HUES6 (cell line): ENCODE measurements at regions not wholly inside any gene's neighbourhood (a gene's known extent, or its start where the extent isn't known, plus 50 kb on each side); places are given as distances from the start of the nearest gene placed in this dataset.
"Not testable (repeated sequence)": the region's sequence is repeated elsewhere in the genome, so short reads cannot be mapped to it uniquely, and the experiment has no call there.

Experiments used
- H3K27ac ChIP-seq: 2 replicates; pipeline ENCODE4 v1.7.0; 2013; ENCODE audit warnings: low read depth, mild to moderate bottlenecking, low read length, inconsistent platforms
- H3K27me3 ChIP-seq: 2 replicates; pipeline ENCODE4 v1.6.1; 2013; ENCODE audit warnings: low read length; ENCODE audit not compliant: control insufficient read depth, insufficient read depth
- H3K36me3 ChIP-seq: 2 replicates; pipeline ENCODE4 v1.6.1; 2013; ENCODE audit warnings: low read length; ENCODE audit not compliant: control insufficient read depth, insufficient read depth
- H3K4me1 ChIP-seq: 2 replicates; pipeline ENCODE4 v1.6.1; 2013; ENCODE audit warnings: low read length; ENCODE audit not compliant: control insufficient read depth, insufficient read depth
- H3K4me3 ChIP-seq: 2 replicates; pipeline ENCODE4 v1.5.1; 2013; ENCODE audit warnings: low read depth, low read length
- H3K9ac ChIP-seq: one replicate; pipeline ENCODE4 v1.6.1; 2013; ENCODE audit warnings: mild to moderate bottlenecking, low read length
- H3K9me3 ChIP-seq: 2 replicates; pipeline ENCODE4 v1.6.1; 2013; ENCODE audit warnings: low read depth, low read length; ENCODE audit not compliant: control insufficient read depth, insufficient read depth

GRCh38 chr18:47391665-47392064 lies 140.2 kb upstream of the SKOR2 start:
- no peak overlapping the region for H3K4me3 ChIP-seq
- no peaks in the 10 kb centered on the region for H3K9me3 ChIP-seq
- H3K27me3 ChIP-seq, result no peaks in the 10 kb centered on the region
- H3K4me1 ChIP-seq, result no peaks in the 10 kb centered on the region
- H3K27ac ChIP-seq, result no peak overlapping the region
- H3K9ac ChIP-seq, result no peak overlapping the region
- no peaks in the 10 kb centered on the region for H3K36me3 ChIP-seq

- H3K9ac ChIP-seq, result no peak overlapping the region
- H3K9me3 ChIP-seq, result peaks cover 2% of the 10 kb centered on the region; the same call in 1 of the 2 replicates
- H3K4me1 ChIP-seq, result no peaks in the 10 kb centered on the region
- no peak overlapping the region for H3K27ac ChIP-seq
- H3K27me3 ChIP-seq, result no peaks in the 10 kb centered on the region
- H3K36me3 ChIP-seq, result no peaks in the 10 kb centered on the region
- no peak overlapping the region for H3K4me3 ChIP-seq
Measured at GRCh38 chr18:47390410-47391024, 139.1 kb upstream of the SKOR2 start.

GRCh38 chr18:47389210-47389609 lies 137.8 kb upstream of the SKOR2 start:
- Histone ChIP-seq H3K4me1 (no peaks in the 10 kb centered on the region), H3K4me3 (no peak overlapping the region), H3K27me3 (no peaks in the 10 kb centered on the region), H3K27ac (no peak overlapping the region), H3K9me3 (peaks cover 3% of the 10 kb centered on the region; the same call in 1 of the 2 replicates), H3K36me3 (no peaks in the 10 kb centered on the region), H3K9ac (no peak overlapping the region)

- Histone ChIP-seq H3K4me3 (no peak overlapping the region), H3K36me3 (no peaks in the 10 kb centered on the region), H3K27me3 (no peaks in the 10 kb centered on the region), H3K9ac (no peak overlapping the region), H3K27ac (no peak overlapping the region), H3K4me1 (no peaks in the 10 kb centered on the region), H3K9me3 (peaks cover 3% of the 10 kb centered on the region; the same call in 1 of the 2 replicates)
Measured at GRCh38 chr18:47387864-47388263, 136.4 kb upstream of the SKOR2 start.

- no peaks in the 10 kb centered on the region for H3K36me3 ChIP-seq
- no peaks in the 10 kb centered on the region for H3K4me1 ChIP-seq
- no peak overlapping the region for H3K4me3 ChIP-seq
- no peak overlapping the region for H3K27ac ChIP-seq
- no peaks in the 10 kb centered on the region; the same call in 1 of the 2 replicates for H3K27me3 ChIP-seq
- no peak overlapping the region for H3K9ac ChIP-seq
- peaks cover 3% of the 10 kb centered on the region; the same call in 1 of the 2 replicates for H3K9me3 ChIP-seq
Measured at GRCh38 chr18:47383729-47384128, 132.3 kb upstream of the SKOR2 start.

- H3K9me3 ChIP-seq, result peaks cover 3% of the 10 kb centered on the region; the same call in 1 of the 2 replicates
- no peak overlapping the region for H3K4me3 ChIP-seq
- H3K27ac ChIP-seq, result no peak overlapping the region
- no peaks in the 10 kb centered on the region; the same call in 1 of the 2 replicates for H3K27me3 ChIP-seq
- H3K4me1 ChIP-seq, result no peaks in the 10 kb centered on the region
- H3K36me3 ChIP-seq, result no peaks in the 10 kb centered on the region
- no peak overlapping the region for H3K9ac ChIP-seq
Measured at GRCh38 chr18:47381975-47382570, 130.6 kb upstream of the SKOR2 start.

GRCh38 chr18:47380153-47380552 lies 128.7 kb upstream of the SKOR2 start:
- Histone ChIP-seq H3K9me3 (no peaks in the 10 kb centered on the region), H3K27ac (no peak overlapping the region), H3K9ac (no peak overlapping the region), H3K4me1 (no peaks in the 10 kb centered on the region), H3K4me3 (no peak overlapping the region), H3K27me3 (no peaks in the 10 kb centered on the region; the same call in 1 of the 2 replicates), H3K36me3 (no peaks in the 10 kb centered on the region)

GRCh38 chr18:47373465-47373864 lies 122.0 kb upstream of the SKOR2 start:
- H3K27ac ChIP-seq, result no peak overlapping the region
- no peaks in the 10 kb centered on the region; the same call in 1 of the 2 replicates for H3K27me3 ChIP-seq
- no peak overlapping the region for H3K4me3 ChIP-seq
- H3K9me3 ChIP-seq, result peaks cover 4% of the 10 kb centered on the region
- no peaks in the 10 kb centered on the region for H3K4me1 ChIP-seq
- H3K36me3 ChIP-seq, result no peaks in the 10 kb centered on the region
- H3K9ac ChIP-seq, result no peak overlapping the region

GRCh38 chr18:47370052-47370451 lies 118.6 kb upstream of the SKOR2 start:
- Histone ChIP-seq H3K27ac (no peak overlapping the region), H3K4me1 (no peaks in the 10 kb centered on the region), H3K9ac (no peak overlapping the region), H3K9me3 (peaks cover 4% of the 10 kb centered on the region), H3K4me3 (no peak overlapping the region), H3K36me3 (no peaks in the 10 kb centered on the region), H3K27me3 (no peaks in the 10 kb centered on the region; the same call in 1 of the 2 replicates)

GRCh38 chr18:47354061-47354460 lies 102.6 kb upstream of the SKOR2 start:
- not testable (repeated sequence) for H3K27me3 ChIP-seq, H3K4me1 ChIP-seq, H3K27ac ChIP-seq, H3K9ac ChIP-seq, H3K4me3 ChIP-seq, H3K36me3 ChIP-seq, H3K9me3 ChIP-seq

GRCh38 chr18:47346016-47346415 lies 94.6 kb upstream of the SKOR2 start:
- Histone ChIP-seq H3K27ac (no peak overlapping the region), H3K9me3 (no peaks in the 10 kb centered on the region), H3K27me3 (no peaks in the 10 kb centered on the region), H3K36me3 (no peaks in the 10 kb centered on the region), H3K4me3 (no peak overlapping the region), H3K4me1 (no peaks in the 10 kb centered on the region), H3K9ac (no peak overlapping the region)
